HCT116 (cell line): ENCODE measurements at regions not wholly inside any gene's neighbourhood (a gene's known extent, or its start where the extent isn't known, plus 50 kb on each side); places are given as distances from the start of the nearest gene placed in this dataset.

Experiments
- MAX ChIP-seq: IDR thresholded peaks from 2 replicates; pipeline ENCODE4 v1.6.1; 2012
- POLR2AphosphoS5 ChIP-seq: IDR thresholded peaks from 2 replicates; pipeline ENCODE4 v1.6.1; 2011; ENCODE audit warnings: mild to moderate bottlenecking, low read depth, low read length, moderate library complexity
- TF ChIP-seq, protein P1 (sequence below): IDR thresholded peaks from 2 replicates; pipeline ENCODE4 v1.6.1; 2012; ENCODE audit warnings: low read depth

GRCh38 chr16:60771138-60771537 lies 1265.1 kb downstream of the CDH8 start:
- TF ChIP-seq POLR2AphosphoS5 (no peak), MAX (no peak)
- TF ChIP-seq, protein P1, sequence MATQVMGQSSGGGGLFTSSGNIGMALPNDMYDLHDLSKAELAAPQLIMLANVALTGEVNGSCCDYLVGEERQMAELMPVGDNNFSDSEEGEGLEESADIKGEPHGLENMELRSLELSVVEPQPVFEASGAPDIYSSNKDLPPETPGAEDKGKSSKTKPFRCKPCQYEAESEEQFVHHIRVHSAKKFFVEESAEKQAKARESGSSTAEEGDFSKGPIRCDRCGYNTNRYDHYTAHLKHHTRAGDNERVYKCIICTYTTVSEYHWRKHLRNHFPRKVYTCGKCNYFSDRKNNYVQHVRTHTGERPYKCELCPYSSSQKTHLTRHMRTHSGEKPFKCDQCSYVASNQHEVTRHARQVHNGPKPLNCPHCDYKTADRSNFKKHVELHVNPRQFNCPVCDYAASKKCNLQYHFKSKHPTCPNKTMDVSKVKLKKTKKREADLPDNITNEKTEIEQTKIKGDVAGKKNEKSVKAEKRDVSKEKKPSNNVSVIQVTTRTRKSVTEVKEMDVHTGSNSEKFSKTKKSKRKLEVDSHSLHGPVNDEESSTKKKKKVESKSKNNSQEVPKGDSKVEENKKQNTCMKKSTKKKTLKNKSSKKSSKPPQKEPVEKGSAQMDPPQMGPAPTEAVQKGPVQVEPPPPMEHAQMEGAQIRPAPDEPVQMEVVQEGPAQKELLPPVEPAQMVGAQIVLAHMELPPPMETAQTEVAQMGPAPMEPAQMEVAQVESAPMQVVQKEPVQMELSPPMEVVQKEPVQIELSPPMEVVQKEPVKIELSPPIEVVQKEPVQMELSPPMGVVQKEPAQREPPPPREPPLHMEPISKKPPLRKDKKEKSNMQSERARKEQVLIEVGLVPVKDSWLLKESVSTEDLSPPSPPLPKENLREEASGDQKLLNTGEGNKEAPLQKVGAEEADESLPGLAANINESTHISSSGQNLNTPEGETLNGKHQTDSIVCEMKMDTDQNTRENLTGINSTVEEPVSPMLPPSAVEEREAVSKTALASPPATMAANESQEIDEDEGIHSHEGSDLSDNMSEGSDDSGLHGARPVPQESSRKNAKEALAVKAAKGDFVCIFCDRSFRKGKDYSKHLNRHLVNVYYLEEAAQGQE: no peak
